GM18502 (cell line): ENCODE measurements at regions not wholly inside any gene's neighbourhood (a gene's known extent, or its start where the extent isn't known, plus 50 kb on each side); places are given as distances from the start of the nearest gene placed in this dataset.

Experiments
- ATAC-seq: cut with Tn5 transposase; IDR thresholded peaks from one replicate; pipeline ENCODE4 v1.9.1; 2021; ENCODE audit warnings: mild to moderate bottlenecking; ENCODE audit not compliant: unreplicated experiment, poor library complexity

DNA sequence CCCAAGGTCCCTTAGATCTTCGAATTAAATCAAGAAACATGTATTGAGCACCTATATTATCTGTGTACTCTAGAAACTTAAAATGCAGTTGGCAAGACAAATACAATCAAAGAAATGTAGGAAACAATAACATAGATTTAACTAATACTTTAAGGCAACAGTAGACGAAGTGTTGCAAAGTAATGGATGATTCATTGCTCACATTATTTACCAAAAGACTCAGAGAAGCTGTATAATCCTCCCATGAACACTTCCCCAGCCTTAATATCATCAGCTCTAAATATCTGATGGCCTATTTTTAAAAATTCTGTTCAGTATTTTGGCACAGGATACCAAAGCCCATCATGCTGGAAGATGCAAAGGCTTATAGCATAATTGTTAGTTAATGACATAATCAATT lies 272.1 kb upstream of the TTC14 start:
- no peak for ATAC-seq

- ATAC-seq: no peak
Observed at GRCh38 chr3:180330440-180330839, 271.5 kb upstream of the TTC14 start.

GRCh38 chr3:180332608-180333007 lies 269.4 kb upstream of the TTC14 start:
- ATAC-seq: peak; percentile 61

DNA sequence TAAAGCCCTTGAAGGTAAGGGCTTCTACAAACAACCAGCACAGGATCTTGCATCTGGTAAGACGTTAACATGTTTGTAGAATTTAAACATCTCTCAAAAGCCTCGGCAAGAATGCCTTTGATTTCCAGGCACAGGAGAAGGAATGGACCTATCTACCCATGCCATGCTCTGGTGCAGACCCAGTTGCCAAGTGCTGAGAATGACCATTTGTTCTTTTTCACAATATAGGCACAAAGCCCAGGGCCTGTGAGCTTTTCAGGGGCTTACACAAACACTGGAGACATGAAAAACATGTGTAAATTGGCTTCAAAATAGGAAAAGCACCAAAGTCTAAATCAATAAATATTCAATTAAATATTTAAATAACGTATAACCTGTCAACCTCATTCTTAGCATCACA lies 266.9 kb upstream of the TTC14 start:
- no peak for ATAC-seq

DNA sequence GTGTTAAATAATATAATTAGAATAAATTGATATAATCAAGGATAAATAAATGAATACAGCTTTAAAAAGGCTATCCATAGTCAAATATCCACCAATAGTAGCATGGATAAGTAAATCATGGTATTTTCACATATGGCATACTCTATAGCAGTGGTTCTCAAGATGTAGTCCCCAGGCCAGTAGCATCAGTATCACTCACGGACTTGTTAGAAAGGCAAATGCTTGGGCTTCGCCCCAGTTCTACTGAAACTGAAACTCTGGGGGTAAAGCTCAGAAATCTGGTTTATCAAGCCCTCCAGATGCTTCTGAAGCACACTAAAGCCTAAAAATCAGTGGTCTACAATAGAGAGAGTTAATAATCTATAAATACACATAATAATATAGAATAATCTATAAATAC lies 261.6 kb upstream of the TTC14 start:
- ATAC-seq: no peak

GRCh38 chr3:180341516-180341915 lies 260.4 kb upstream of the TTC14 start:
- no peak for ATAC-seq

GRCh38 chr3:180351601-180352000 lies 250.4 kb upstream of the TTC14 start:
- no peak for ATAC-seq

- no peak for ATAC-seq
Observed at GRCh38 chr3:180352261-180352660, 249.7 kb upstream of the TTC14 start.

GRCh38 chr3:180354214-180354613 lies 247.7 kb upstream of the TTC14 start:
- ATAC-seq: no peak

- ATAC-seq: no peak
Observed at GRCh38 chr3:180358179-180358578, 243.8 kb upstream of the TTC14 start.

DNA sequence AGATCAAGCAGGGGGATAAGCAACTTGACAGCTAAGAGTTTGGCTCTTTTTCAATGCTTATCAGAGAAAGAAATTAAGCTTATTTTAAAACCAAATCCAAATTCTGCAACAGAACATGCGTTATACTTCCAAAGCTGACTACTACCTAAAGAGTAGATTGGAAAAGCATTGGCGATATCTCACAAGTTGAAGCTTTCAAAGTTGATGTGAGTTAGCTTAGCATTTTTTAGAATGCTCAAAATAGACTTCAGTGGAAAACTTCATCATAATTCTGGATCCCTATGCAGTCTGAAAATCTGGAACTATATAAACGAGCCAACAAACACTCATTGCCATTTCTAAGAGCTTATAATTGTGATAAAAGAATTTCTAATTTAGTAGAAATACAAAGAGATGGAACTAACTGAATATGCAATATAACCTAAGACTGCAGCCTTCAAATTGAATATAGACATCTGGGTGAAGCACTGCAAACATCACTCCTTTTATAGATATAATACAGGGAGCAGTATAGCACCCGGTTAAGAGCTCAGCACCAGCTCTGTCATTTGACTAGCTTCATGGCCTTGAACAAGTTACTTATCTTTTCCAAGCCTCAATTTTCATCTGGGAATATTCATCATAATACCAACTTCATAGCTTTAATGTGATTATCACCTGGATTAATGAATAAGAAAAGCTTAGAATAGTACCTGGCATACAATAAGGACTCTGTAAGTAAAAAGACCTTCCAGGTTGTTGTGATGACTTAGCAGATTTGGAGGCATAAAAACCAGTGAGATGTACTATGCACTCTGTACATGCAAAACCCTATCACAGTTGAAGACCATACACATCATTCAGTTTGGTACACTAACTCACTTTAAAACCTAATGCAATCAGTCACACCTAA lies 242.7 kb upstream of the TTC14 start:
- ATAC-seq: no peak

DNA sequence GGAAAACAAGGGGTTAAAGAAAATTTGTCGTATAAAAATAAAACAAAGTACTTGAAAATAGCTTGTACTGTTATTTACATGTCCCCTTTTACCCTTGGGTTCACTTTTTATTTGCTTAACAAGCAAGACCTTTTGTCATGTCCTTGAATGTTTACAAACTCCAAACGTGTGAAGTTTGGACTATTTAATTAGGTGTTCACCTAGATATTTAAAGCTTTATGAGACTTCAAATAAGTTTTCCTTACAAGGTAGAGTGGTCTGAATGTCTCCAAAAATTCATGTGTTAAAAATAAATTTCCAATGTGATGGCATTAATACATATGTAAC lies 242.0 kb upstream of the TTC14 start:
- ATAC-seq: no peak

DNA sequence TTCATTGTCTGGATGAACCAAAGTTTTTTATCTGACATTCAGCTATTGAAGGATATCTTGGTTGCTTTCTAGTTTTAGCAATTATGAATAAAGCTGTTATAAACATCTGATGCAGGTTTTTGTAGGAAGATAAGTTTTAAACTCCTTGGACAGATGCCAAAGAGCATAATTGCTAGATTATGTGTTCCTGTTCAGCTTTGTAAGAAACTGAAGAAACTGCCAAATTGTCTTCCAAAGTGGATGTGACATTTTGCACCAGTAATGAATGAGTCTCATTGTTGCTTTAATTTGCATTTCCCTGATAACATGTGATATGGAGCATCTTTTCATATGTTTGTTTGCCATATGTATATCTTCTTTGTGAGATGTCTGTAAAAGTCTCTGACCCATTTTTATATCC lies 239.9 kb upstream of the TTC14 start:
- no peak for ATAC-seq

- no peak for ATAC-seq
Observed at GRCh38 chr3:180375831-180376230, 226.1 kb upstream of the TTC14 start.

DNA sequence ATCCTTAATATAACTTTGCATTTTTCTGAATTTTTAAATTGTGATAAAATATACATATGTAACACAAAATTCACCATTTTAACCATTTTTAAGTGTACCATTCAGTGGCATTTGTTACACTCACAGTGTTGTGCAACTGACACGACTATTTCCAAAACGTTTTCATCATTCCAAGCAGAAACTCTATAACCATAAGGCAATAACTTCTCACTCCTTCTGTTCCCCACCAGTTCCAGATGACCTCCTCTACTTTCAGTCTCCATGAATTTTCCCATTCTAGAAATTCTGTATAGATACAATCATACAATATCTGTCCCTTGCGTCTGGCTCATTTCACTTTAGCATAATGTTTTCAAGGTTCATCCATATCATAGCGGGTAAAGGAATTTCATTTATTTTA lies 223.5 kb upstream of the TTC14 start:
- no peak for ATAC-seq

- ATAC-seq: no peak
Observed at GRCh38 chr3:180382638-180383180, 219.3 kb upstream of the TTC14 start.

GRCh38 chr3:180383332-180384020 lies 218.5 kb upstream of the TTC14 start:
- ATAC-seq: no peak

- peak; percentile 73 for ATAC-seq
Observed at GRCh38 chr3:180390313-180390712, 211.7 kb upstream of the TTC14 start.

DNA sequence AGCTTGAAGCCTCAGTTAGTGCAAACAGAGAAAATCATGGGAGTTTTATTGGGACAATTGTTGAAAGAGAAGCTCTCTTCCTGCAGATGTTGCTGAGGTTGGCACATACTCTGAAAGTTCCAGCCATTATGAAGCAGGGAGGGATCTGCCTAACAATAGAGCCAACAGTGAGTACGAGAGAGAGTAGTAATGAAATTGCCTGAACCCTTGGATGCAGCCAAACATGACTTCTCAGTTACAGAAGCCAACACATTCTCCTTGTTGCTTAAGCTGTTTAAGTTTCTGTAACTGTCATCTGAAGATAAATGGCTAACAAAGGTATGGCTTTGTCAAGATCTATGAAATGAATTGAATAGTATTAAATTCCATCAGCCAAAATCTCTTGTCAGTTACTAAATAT lies 211.0 kb upstream of the TTC14 start:
- no peak for ATAC-seq

GRCh38 chr3:180401226-180401625 lies 200.7 kb upstream of the TTC14 start:
- ATAC-seq: no peak

DNA sequence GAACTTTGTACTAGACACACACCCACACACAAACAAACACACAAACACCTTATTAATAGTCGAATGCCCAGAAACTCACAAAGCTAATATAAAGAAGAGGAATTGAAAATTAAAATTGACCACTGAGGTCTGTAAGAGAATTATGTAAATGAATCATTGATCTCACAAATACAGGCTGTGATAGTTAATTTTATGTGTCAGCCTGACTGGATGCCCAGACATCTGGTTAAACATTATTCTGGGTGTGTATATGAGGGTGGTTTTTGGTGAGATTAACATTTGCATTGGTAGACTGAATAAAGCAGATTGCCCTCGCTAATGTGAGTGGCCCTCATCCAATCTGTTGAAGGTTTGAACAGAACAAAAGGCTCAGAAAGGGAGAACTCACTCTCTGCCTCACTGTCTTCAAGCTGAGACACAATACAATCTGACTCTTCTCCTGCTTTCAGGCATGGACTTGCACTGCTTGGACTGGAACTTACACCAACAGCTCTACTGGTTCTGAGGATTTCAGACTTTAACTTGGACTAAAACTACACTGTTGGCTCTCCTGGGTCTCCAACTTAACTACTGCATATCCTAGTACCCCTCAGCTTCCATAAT lies 199.4 kb upstream of the TTC14 start:
- ATAC-seq: no peak
